IgD-negative memory B cell (primary cell): ENCODE measurements at regions not wholly inside any gene's neighbourhood (a gene's known extent, or its start where the extent isn't known, plus 50 kb on each side); places are given as distances from the start of the nearest gene placed in this dataset.

ENCODE experiments used
- H3K27ac Mint-ChIP-seq, 3 donors: one replicate each; pipeline ENCODE4 v1.8.0; 2020 to 2022; ENCODE audit warnings: mild to moderate bottlenecking in 3 of 3, mixed read lengths in 3 of 3, moderate library complexity in 1 of 3
- H3K27me3 Mint-ChIP-seq: one replicate; pipeline ENCODE4 v1.8.0; 2021; ENCODE audit warnings: mixed read lengths
- H3K36me3 Mint-ChIP-seq: one replicate; pipeline ENCODE4 v1.8.0; 2020; ENCODE audit warnings: mild to moderate bottlenecking, mixed read lengths
- H3K4me1 Mint-ChIP-seq, 3 donors: one replicate each; pipeline ENCODE4 v1.8.0; 2020 to 2022; ENCODE audit warnings: mixed read lengths in 3 of 3, mild to moderate bottlenecking in 1 of 3
- H3K4me3 Mint-ChIP-seq, 4 donors: one replicate each; pipeline ENCODE4 v1.8.0; 2020 to 2022; ENCODE audit warnings: mild to moderate bottlenecking in 4 of 4, mixed read lengths in 4 of 4, moderate library complexity in 3 of 4
- H3K9me3 Mint-ChIP-seq, 3 donors: one replicate each; pipeline ENCODE4 v1.8.0; 2020 to 2021; ENCODE audit warnings: mixed read lengths in 3 of 3, mild to moderate bottlenecking in 1 of 3

- Mint-ChIP-seq H3K27me3 (no peaks in the 10 kb centered on the region), H3K4me3 (no peak overlapping the region), H3K9me3 (peaks cover 1 to 5% (median 4%) of the 10 kb centered on the region in 3 donors), H3K4me1 (no peaks in the 10 kb centered on the region), H3K27ac (no peak overlapping the region), H3K36me3 (peaks cover 3% of the 10 kb centered on the region)
Measured at GRCh38 chr3:174613173-174613572, 246.0 kb upstream of the NAALADL2 start.

DNA sequence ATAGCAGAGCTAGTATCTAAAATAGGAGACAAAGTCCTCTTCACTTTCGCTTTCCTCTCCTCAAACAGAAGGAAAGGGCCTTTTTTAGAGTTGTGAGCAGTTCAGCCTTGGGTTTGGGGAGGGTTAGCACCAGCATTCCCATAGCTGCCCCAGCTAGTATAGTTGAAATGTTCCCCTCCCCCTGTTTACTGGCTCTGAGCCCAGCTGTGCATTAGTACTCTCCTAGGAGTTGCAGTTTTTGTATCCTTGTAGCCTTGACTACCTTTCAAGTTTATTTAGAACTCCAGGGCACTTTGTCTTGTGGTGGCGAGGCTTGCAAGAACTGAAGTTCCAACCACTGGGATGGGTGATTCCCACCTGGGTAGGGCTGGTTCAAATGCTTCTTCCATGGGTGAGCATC, 245.1 kb upstream of the NAALADL2 start:
- Mint-ChIP-seq H3K27me3 (no peaks in the 10 kb centered on the region), H3K36me3 (peaks cover 3% of the 10 kb centered on the region), H3K4me1 (no peaks in the 10 kb centered on the region), H3K4me3 (no peak overlapping the region), H3K27ac (no peak overlapping the region), H3K9me3 (peaks cover 1 to 5% (median 4%) of the 10 kb centered on the region in 3 donors)

DNA sequence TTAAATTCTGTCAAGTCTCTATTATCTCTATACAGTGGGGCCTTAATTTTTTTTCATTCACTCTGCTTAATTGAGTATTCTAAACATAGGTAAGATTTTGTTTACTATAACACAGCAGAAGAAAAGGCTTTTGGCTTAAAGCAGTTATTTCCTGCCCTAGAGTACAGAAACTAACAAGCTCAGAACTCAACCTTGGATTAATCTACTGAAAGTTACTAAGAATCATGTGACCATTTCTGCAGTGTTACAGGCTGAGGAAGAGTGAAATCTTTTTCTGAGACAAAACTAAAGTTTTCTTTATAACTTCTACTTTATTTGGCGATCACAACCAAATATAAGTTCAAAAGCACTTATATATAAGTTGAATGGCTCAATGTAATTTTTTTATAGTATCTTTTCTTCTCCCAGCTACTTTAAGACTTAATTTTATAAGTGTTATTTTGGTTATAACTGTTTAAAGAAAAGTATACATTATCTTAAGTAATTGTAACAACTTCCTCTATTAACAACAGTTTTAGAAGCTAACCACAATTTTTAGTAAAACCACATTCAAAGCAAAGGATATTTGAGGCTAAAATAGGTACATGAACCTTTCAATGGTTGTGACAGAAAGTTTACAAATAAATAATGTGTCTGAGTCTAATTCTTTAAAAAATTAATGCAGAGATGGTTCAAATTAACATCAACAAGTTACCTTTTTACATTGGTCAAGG, 240.6 kb upstream of the NAALADL2 start:
- H3K4me1 Mint-ChIP-seq: no peaks in the 10 kb centered on the region
- H3K9me3 Mint-ChIP-seq: peaks cover 1 to 4% (median 2%) of the 10 kb centered on the region in 3 donors
- H3K36me3 Mint-ChIP-seq: peaks cover 1% of the 10 kb centered on the region
- H3K4me3 Mint-ChIP-seq: no peak overlapping the region
- no peaks in the 10 kb centered on the region for H3K27me3 Mint-ChIP-seq
- no peak overlapping the region for H3K27ac Mint-ChIP-seq

DNA sequence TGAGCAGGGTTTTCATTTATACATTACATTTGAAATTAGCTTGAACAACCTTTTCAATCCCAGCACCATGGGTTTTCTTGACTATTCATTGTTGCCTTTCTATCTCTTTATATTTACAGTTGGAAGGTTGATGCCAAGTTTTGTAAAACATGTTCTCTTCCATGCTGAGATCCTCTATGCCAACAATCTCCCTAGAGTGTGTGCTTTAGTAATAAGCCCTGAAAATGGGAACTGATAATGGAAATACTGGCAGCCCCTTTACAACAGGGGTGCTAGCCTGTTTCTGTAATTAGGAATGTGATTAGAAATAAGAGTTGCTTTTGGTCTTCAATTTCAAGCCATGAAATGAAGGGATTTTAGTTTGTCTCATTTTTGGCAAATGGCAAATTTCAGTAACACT, 239.9 kb upstream of the NAALADL2 start:
- Mint-ChIP-seq H3K36me3 (peaks cover 1% of the 10 kb centered on the region), H3K4me1 (no peaks in the 10 kb centered on the region), H3K27me3 (no peaks in the 10 kb centered on the region), H3K27ac (no peak overlapping the region), H3K4me3 (no peak overlapping the region), H3K9me3 (peaks cover 1 to 4% (median 2%) of the 10 kb centered on the region in 3 donors)

- no peaks in the 10 kb centered on the region for H3K27me3 Mint-ChIP-seq
- peaks cover 1% of the 10 kb centered on the region for H3K36me3 Mint-ChIP-seq
- no peak overlapping the region for H3K27ac Mint-ChIP-seq
- H3K4me3 Mint-ChIP-seq: no peak overlapping the region
- H3K9me3 Mint-ChIP-seq: peaks cover 1 to 3% (median 2%) of the 10 kb centered on the region in 3 donors
- H3K4me1 Mint-ChIP-seq: no peaks in the 10 kb centered on the region
Measured at GRCh38 chr3:174620138-174620537, 239.0 kb upstream of the NAALADL2 start.

DNA sequence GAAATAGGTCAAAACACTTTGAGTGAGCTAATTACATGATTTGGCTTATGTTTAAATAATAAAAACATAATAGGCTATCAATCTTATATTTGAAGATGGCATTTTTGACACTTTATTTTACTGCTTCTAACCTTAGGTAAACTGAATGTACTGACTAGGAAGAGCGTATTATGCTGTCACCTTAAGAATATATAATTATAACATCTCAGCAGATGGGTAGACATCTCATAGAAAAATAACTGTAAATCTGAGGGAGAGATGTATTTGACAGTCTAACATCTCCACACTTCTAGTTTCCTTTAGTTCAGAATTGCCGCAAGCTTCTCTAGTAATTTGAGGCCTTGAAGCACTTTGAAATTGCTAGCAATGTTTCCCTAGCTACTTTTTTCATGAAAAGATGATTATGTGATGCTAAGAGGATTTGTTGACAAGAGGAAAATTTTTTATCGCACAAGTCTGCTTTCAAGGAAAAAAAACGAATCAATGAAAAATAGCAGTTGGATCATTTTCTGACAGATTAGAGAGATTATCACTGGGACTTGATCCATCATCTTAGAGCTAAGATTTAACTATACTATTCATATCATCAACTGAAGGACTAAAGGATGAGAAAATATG, 238.2 kb upstream of the NAALADL2 start:
- Mint-ChIP-seq H3K4me3 (no peak overlapping the region), H3K36me3 (no peaks in the 10 kb centered on the region), H3K27ac (no peak overlapping the region), H3K9me3 (peaks cover 0 to 2% (median 1%) of the 10 kb centered on the region in 3 donors), H3K27me3 (no peaks in the 10 kb centered on the region), H3K4me1 (no peaks in the 10 kb centered on the region)

DNA sequence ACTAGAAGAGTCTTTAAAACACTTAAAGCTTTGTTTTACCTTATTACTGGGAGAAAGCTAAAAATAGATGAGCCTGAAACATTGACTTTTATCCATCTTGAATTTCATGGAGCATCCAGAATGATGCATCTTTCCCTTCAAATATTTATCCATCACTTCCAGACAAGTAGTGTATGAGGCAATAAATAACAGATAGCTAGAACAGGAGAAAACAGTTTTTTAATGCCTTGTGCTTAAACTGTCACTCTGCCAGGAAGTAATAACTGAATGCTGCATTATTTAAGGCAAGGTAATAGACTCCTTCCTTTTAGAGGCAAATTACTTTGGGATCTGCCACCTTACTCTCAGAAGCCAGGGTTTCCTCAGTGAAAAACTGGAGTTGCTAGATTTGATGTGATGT, 225.8 kb upstream of the NAALADL2 start:
- no peaks in the 10 kb centered on the region for H3K36me3 Mint-ChIP-seq
- no peaks in the 10 kb centered on the region for H3K4me1 Mint-ChIP-seq
- H3K27ac Mint-ChIP-seq: no peak overlapping the region
- H3K27me3 Mint-ChIP-seq: no peaks in the 10 kb centered on the region
- H3K9me3 Mint-ChIP-seq: peaks cover 0 to 12% (median 7%) of the 10 kb centered on the region in 3 donors
- H3K4me3 Mint-ChIP-seq: no peak overlapping the region

DNA sequence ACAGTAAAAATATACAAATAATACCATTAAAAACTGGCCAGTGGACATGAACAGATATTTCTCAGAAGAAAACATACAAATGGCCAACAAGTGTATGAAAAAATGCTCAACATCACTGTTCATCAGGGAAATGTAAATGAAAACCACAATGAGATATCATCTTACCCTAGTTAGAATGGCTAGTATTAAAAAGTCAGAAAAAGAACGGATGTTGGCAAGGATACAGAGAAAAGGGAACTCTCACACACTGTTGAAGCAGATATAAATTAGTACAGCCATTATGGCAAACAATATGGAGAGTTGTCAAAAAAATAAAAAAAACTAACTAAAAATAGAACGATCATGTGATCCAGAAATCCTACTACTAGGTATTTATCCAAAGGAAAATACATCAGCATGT, 222.7 kb upstream of the NAALADL2 start:
- no peak overlapping the region for H3K27ac Mint-ChIP-seq
- H3K9me3 Mint-ChIP-seq: peaks cover 0 to 9% (median 7%) of the 10 kb centered on the region in 3 donors
- H3K27me3 Mint-ChIP-seq: no peaks in the 10 kb centered on the region
- H3K4me3 Mint-ChIP-seq: no peak overlapping the region
- no peaks in the 10 kb centered on the region for H3K4me1 Mint-ChIP-seq
- no peaks in the 10 kb centered on the region for H3K36me3 Mint-ChIP-seq

DNA sequence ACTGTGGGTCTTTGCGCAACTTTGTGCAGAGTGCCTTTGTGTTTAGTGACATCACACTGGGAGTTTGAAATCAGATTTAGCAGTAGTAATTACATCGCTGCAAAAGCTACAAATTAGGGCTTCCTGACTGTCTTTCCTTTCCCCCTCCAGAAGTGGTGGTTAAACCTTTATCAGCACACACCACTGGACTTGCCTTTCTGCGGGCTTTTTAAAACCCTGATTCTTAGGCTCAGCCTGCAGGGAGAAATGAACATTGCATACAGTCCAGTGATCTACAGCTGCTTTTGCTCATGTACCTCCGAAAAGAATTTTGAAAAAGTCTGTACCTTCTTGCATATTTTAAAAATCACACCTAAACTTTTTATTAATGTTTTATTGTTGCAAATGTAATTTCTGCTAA, 219.7 kb upstream of the NAALADL2 start:
- Mint-ChIP-seq H3K4me1 (no peaks in the 10 kb centered on the region), H3K9me3 (peaks cover 0 to 7% (median 6%) of the 10 kb centered on the region in 3 donors), H3K27ac (no peak overlapping the region), H3K36me3 (no peaks in the 10 kb centered on the region), H3K27me3 (no peaks in the 10 kb centered on the region), H3K4me3 (no peak overlapping the region)

GRCh38 chr3:174639970-174640369, 219.2 kb upstream of the NAALADL2 start:
- no peaks in the 10 kb centered on the region for H3K36me3 Mint-ChIP-seq
- no peaks in the 10 kb centered on the region for H3K27me3 Mint-ChIP-seq
- H3K27ac Mint-ChIP-seq: no peak overlapping the region
- H3K4me3 Mint-ChIP-seq: no peak overlapping the region
- H3K4me1 Mint-ChIP-seq: no peaks in the 10 kb centered on the region
- peaks cover 0 to 7% (median 6%) of the 10 kb centered on the region in 3 donors for H3K9me3 Mint-ChIP-seq

- no peak overlapping the region for H3K4me3 Mint-ChIP-seq
- no peaks in the 10 kb centered on the region for H3K27me3 Mint-ChIP-seq
- no peaks in the 10 kb centered on the region for H3K36me3 Mint-ChIP-seq
- peaks cover 0 to 7% (median 6%) of the 10 kb centered on the region in 3 donors for H3K9me3 Mint-ChIP-seq
- H3K27ac Mint-ChIP-seq: no peak overlapping the region
- H3K4me1 Mint-ChIP-seq: no peaks in the 10 kb centered on the region
Measured at GRCh38 chr3:174640932-174641331, 218.2 kb upstream of the NAALADL2 start.

DNA sequence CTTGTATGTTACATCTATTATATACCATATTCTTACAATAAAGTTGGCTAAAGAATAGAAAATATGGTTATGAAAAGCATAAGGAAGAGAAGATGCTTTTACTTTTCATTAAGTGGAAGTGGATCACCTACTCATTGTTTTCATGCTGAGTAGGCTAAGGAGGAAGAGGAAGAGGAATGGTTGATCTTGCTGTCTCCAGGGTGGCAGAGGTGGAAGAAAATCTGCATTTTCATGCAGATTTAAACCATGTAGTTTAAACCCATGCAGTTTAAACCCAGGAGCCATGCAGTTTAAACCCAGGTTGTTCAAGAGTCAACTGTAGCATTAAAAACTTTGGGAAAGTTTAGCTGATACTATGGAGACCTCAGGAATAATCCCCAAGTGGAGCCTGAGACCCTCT, 214.8 kb upstream of the NAALADL2 start:
- Mint-ChIP-seq H3K36me3 (no peaks in the 10 kb centered on the region), H3K9me3 (no peaks in the 10 kb centered on the region), H3K27ac (no peak overlapping the region), H3K27me3 (no peaks in the 10 kb centered on the region), H3K4me3 (no peak overlapping the region), H3K4me1 (no peaks in the 10 kb centered on the region)

DNA sequence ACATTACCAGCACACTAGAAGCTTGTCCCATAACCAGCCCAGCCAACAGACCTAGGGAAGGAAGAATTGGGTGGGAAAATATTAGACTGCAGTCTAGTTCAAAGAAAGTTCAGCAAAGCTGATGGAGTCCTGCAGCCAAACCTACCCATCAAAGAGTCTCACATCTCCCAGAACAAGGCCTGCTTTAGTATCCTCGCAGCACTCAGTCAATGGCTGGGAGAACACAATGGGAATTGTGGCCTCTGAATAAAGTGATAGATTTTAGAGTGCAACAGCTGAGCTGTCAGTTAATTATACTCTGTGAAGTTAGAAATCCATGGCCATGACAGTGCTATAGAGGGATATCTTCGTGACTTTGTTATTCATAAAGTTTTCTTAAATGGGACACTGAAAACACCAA, 207.2 kb upstream of the NAALADL2 start:
- Mint-ChIP-seq H3K27ac (no peak overlapping the region), H3K27me3 (no peaks in the 10 kb centered on the region), H3K36me3 (no peaks in the 10 kb centered on the region), H3K4me1 (no peaks in the 10 kb centered on the region), H3K9me3 (peaks cover 0 to 6% (median 0%) of the 10 kb centered on the region in 3 donors), H3K4me3 (no peak overlapping the region)

GRCh38 chr3:174659511-174659910, 199.6 kb upstream of the NAALADL2 start:
- H3K27me3 Mint-ChIP-seq: no peaks in the 10 kb centered on the region
- H3K4me1 Mint-ChIP-seq: no peaks in the 10 kb centered on the region
- H3K27ac Mint-ChIP-seq: no peak overlapping the region
- H3K36me3 Mint-ChIP-seq: no peaks in the 10 kb centered on the region
- H3K9me3 Mint-ChIP-seq: peaks cover 0 to 16% (median 0%) of the 10 kb centered on the region in 3 donors
- no peak overlapping the region for H3K4me3 Mint-ChIP-seq

- Mint-ChIP-seq H3K9me3 (peaks cover 0 to 13% (median 0%) of the 10 kb centered on the region in 3 donors), H3K4me1 (no peaks in the 10 kb centered on the region), H3K4me3 (no peak overlapping the region), H3K27ac (no peak overlapping the region), H3K36me3 (no peaks in the 10 kb centered on the region), H3K27me3 (no peaks in the 10 kb centered on the region)
Measured at GRCh38 chr3:174662653-174663052, 196.5 kb upstream of the NAALADL2 start.

GRCh38 chr3:174667386-174667785, 191.7 kb upstream of the NAALADL2 start:
- H3K27ac Mint-ChIP-seq: no peak overlapping the region
- no peaks in the 10 kb centered on the region for H3K27me3 Mint-ChIP-seq
- H3K9me3 Mint-ChIP-seq: peaks cover 0 to 13% (median 0%) of the 10 kb centered on the region in 3 donors

More at GRCh38 chr3:174667386-174667785, 191.7 kb upstream of the NAALADL2 start:
- H3K36me3 Mint-ChIP-seq: no peaks in the 10 kb centered on the region
- H3K4me1 Mint-ChIP-seq: no peaks in the 10 kb centered on the region
- H3K4me3 Mint-ChIP-seq: peak overlapping the region in 1 of 4 donors; percentile 59
